ENCODE measurements at regions not wholly inside any gene's neighbourhood (a gene's known extent, or its start where the extent isn't known, plus 50 kb on each side); places are given as distances from the start of the nearest gene placed in this dataset.

- H2AFZ ChIP-seq (ENCODE audit: low read length): no peak overlapping the region
- no peaks in the 10 kb centered on the region for H4K20me1 ChIP-seq (ENCODE audit: low read length)
- no peaks in the 10 kb centered on the region for H3K9me3 ChIP-seq (ENCODE audit: low read length)
- H3K27ac ChIP-seq (ENCODE audit: low read length): peak overlapping the region; percentile 46; the same call in 1 of the 2 replicates
- ATAC-seq (peak; percentile 87), DNase-seq (peak; percentile 74)
- CTCF ChIA-PET: no interaction called here
- no peaks in the 10 kb centered on the region for H3K36me3 ChIP-seq (ENCODE audit: low read depth, low read length)
- POLR2A ChIA-PET (ENCODE audit: unreplicated experiment): no interaction called here
- no TSS peak for BruUV-seq (replicated peaks)
- no peaks in the 10 kb centered on the region for H3F3A ChIP-seq (ENCODE audit: low read length, unreplicated experiment)
- H3K27me3 ChIP-seq (ENCODE audit: low read length): no peaks in the 10 kb centered on the region
- H3K79me2 ChIP-seq (ENCODE audit: low read length): no peaks in the 10 kb centered on the region
- no peaks in the 10 kb centered on the region for H3K9me2 ChIP-seq (replicated peaks; ENCODE audit: low read length)
- no peak overlapping the region for H3K9ac ChIP-seq (ENCODE audit: low read length)
- TF ChIP-seq EZH2phosphoT487 (IDR thresholded peaks at IDR 0.05; ENCODE audit: borderline replicate concordance, low read length) (no peak), EZH2 (IDR thresholded peaks at IDR 0.05; ENCODE audit: low read length, unreplicated experiment) (no peak)
- TF ChIP-seq, protein P1, sequence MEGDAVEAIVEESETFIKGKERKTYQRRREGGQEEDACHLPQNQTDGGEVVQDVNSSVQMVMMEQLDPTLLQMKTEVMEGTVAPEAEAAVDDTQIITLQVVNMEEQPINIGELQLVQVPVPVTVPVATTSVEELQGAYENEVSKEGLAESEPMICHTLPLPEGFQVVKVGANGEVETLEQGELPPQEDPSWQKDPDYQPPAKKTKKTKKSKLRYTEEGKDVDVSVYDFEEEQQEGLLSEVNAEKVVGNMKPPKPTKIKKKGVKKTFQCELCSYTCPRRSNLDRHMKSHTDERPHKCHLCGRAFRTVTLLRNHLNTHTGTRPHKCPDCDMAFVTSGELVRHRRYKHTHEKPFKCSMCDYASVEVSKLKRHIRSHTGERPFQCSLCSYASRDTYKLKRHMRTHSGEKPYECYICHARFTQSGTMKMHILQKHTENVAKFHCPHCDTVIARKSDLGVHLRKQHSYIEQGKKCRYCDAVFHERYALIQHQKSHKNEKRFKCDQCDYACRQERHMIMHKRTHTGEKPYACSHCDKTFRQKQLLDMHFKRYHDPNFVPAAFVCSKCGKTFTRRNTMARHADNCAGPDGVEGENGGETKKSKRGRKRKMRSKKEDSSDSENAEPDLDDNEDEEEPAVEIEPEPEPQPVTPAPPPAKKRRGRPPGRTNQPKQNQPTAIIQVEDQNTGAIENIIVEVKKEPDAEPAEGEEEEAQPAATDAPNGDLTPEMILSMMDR (conservative IDR thresholded peaks at IDR 0.05; ENCODE audit: low read depth, low read length): no peak
- H3K4me1 ChIP-seq (ENCODE audit: insufficient read depth, low read length): peaks cover 15% of the 10 kb centered on the region
- peak overlapping the region; percentile 58 for H3K4me2 ChIP-seq (ENCODE audit: low read length)
- intact Hi-C loops (cut with micrococcal nuclease): no loop called here
- no peak overlapping the region for H3K4me3 ChIP-seq (ENCODE audit: low read length)
These were observed 293.3 kb downstream of the HACE1 start for GRCh38 chr6:104566411-104566810.

- no peaks in the 10 kb centered on the region for H3K79me2 ChIP-seq (ENCODE audit: low read length)
- H2AFZ ChIP-seq (ENCODE audit: low read length): no peak overlapping the region
- peaks cover 15% of the 10 kb centered on the region for H3K4me1 ChIP-seq (ENCODE audit: insufficient read depth, low read length)
- no peaks in the 10 kb centered on the region for H3K36me3 ChIP-seq (ENCODE audit: low read depth, low read length)
- H3K9ac ChIP-seq (ENCODE audit: low read length): no peak overlapping the region
- H3K4me2 ChIP-seq (ENCODE audit: low read length): no peak overlapping the region
- H3K27ac ChIP-seq (ENCODE audit: low read length): no peak overlapping the region
- H3K27me3 ChIP-seq (ENCODE audit: low read length): no peaks in the 10 kb centered on the region
- ChIA-PET CTCF (no interaction called here), POLR2A (ENCODE audit: unreplicated experiment) (no interaction called here)
- TF ChIP-seq, protein P1 (conservative IDR thresholded peaks at IDR 0.05; ENCODE audit: low read depth, low read length): no peak
- TF ChIP-seq EZH2 (IDR thresholded peaks at IDR 0.05; ENCODE audit: low read length, unreplicated experiment) (no peak), EZH2phosphoT487 (IDR thresholded peaks at IDR 0.05; ENCODE audit: borderline replicate concordance, low read length) (no peak)
- no peak overlapping the region for H3K4me3 ChIP-seq (ENCODE audit: low read length)
- no peaks in the 10 kb centered on the region for H3K9me3 ChIP-seq (ENCODE audit: low read length)
- H3K9me2 ChIP-seq (replicated peaks; ENCODE audit: low read length): no peaks in the 10 kb centered on the region
- no peak for ATAC-seq
- DNase-seq: no peak
- no TSS peak for BruUV-seq (replicated peaks)
- intact Hi-C loops (cut with micrococcal nuclease): no loop called here
- no peaks in the 10 kb centered on the region for H3F3A ChIP-seq (ENCODE audit: low read length, unreplicated experiment)
- H4K20me1 ChIP-seq (ENCODE audit: low read length): no peaks in the 10 kb centered on the region
These were observed 296.4 kb downstream of the HACE1 start for GRCh38 chr6:104563306-104563705.

- no peak overlapping the region for H3K4me3 ChIP-seq (ENCODE audit: low read length)
- no peaks in the 10 kb centered on the region for H3K27me3 ChIP-seq (ENCODE audit: low read length)
- intact Hi-C loops (cut with micrococcal nuclease): no loop called here
- no peak overlapping the region for H3K4me2 ChIP-seq (ENCODE audit: low read length)
- no peak overlapping the region for H3K9ac ChIP-seq (ENCODE audit: low read length)
- no peaks in the 10 kb centered on the region for H3F3A ChIP-seq (ENCODE audit: low read length, unreplicated experiment)
- no peaks in the 10 kb centered on the region for H3K9me3 ChIP-seq (ENCODE audit: low read length)
- H3K9me2 ChIP-seq (replicated peaks; ENCODE audit: low read length): no peaks in the 10 kb centered on the region
- TF ChIP-seq EZH2phosphoT487 (IDR thresholded peaks at IDR 0.05; ENCODE audit: borderline replicate concordance, low read length) (no peak), EZH2 (IDR thresholded peaks at IDR 0.05; ENCODE audit: low read length, unreplicated experiment) (no peak)
- TF ChIP-seq, protein P1 (conservative IDR thresholded peaks at IDR 0.05; ENCODE audit: low read depth, low read length): no peak
- H4K20me1 ChIP-seq (ENCODE audit: low read length): no peaks in the 10 kb centered on the region
- BruUV-seq (replicated peaks): no TSS peak
- ChIA-PET POLR2A (ENCODE audit: unreplicated experiment) (interaction anchor here (0.5 kb wide), 1 partner anchor 229 kb away, joined by 3 read pairs; no protein-coding TSS in a partner anchor), CTCF (no interaction called here)
- no peak overlapping the region for H3K27ac ChIP-seq (ENCODE audit: low read length)
- no peaks in the 10 kb centered on the region for H3K4me1 ChIP-seq (ENCODE audit: insufficient read depth, low read length)
- H2AFZ ChIP-seq (ENCODE audit: low read length): no peak overlapping the region
- ATAC-seq: no peak
- no peaks in the 10 kb centered on the region for H3K36me3 ChIP-seq (ENCODE audit: low read depth, low read length)
- DNase-seq: no peak
- H3K79me2 ChIP-seq (ENCODE audit: low read length): no peaks in the 10 kb centered on the region
These were observed 300.1 kb downstream of the HACE1 start for GRCh38 chr6:104559435-104560202.

Data from PC-3 (cell line).